ENCODE measurements at regions not wholly inside any gene's neighbourhood (a gene's known extent, or its start where the extent isn't known, plus 50 kb on each side); places are given as distances from the start of the nearest gene placed in this dataset.

DNA sequence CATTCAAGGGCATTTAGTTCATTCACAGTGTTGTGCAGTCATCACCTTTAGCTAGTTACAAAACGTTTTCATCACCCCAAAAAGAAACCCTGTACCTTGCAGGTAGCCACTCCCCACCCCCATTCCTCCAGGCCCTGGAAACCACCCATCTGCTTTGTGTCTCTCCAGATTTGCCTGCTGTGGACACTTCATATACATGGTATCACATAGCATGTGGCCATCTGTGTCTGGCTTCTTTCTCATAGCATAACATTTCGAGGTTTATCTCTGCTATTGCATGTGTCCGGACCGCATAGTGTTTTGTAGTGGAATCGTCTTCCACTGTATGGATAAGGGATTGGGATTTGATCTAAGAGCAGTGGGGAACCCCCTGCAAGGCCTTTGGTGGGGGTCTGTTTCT, 143.1 kb downstream of the AACS start:
- Histone ChIP-seq H2BK12ac (ENCODE audit: low read depth, low read length) (0 out of 2 replicates have a peak overlapping the region, but pooled peaks have one; percentile 75), H3K27me3 (replicated peaks in 1 of 4; ENCODE audit: control insufficient read depth in 3 of 4, extremely low read depth in 1 of 4, insufficient read depth in 3 of 4, low read length in 3 of 4) (no peaks in the 10 kb centered on the region), H4K8ac (ENCODE audit: extremely low read depth, insufficient read depth, low read length) (no peak overlapping the region), H4K5ac (ENCODE audit: insufficient read length, low read depth, low read length) (no peak overlapping the region), H3K23ac (ENCODE audit: insufficient read length) (no peak overlapping the region), H2BK20ac (ENCODE audit: low read length) (no peak overlapping the region), H3K9ac (replicated peaks in 1 of 4; ENCODE audit: extremely low read depth in 1 of 4, low read depth in 3 of 4, low read length in 3 of 4) (no peak overlapping the region), H3K79me1 (ENCODE audit: low read depth, low read length) (peaks cover 17% of the 10 kb centered on the region), H3K79me2 (ENCODE audit: control insufficient read depth in 1 of 2, insufficient read depth in 2 of 2, low read length in 2 of 2) (peaks cover 0 to 91% of the 10 kb centered on the region in 2 experiments; a peak in 3 of 4 replicates), H3K4me3 (ENCODE audit: extremely low read depth in 1 of 4, insufficient read depth in 2 of 4, low read depth in 3 of 4, low read length in 4 of 4) (no peak overlapping the region), H3K27ac (ENCODE audit: low read depth, low read length) (no peak overlapping the region), H3K4me1 (replicated peaks in 1 of 4; ENCODE audit: control insufficient read depth in 3 of 4, insufficient read depth in 4 of 4, low read length in 3 of 4) (peaks cover 6 to 21% (median 12%) of the 10 kb centered on the region in 4 experiments), H2BK120ac (replicated peaks; ENCODE audit: low read depth, low read length) (no peak overlapping the region), H2AK5ac (ENCODE audit: low read depth, low read length) (no peak overlapping the region), H3K36me3 (ENCODE audit: control insufficient read depth in 2 of 4, insufficient read depth in 4 of 4, low read length in 3 of 4) (no peaks in the 10 kb centered on the region), H4K20me1 (replicated peaks in 1 of 2; ENCODE audit: control insufficient read depth in 1 of 2, insufficient read depth in 2 of 2, low read length in 2 of 2) (peaks cover 16 to 34% of the 10 kb centered on the region in 2 experiments), H3K14ac (ENCODE audit: insufficient read length) (no peak overlapping the region), H2BK5ac (ENCODE audit: low read depth, low read length) (no peak overlapping the region), H3K4ac (replicated peaks; ENCODE audit: insufficient read length, low read depth, low read length) (no peak overlapping the region), H2AFZ (ENCODE audit: low read length) (no peak overlapping the region), H2BK15ac (ENCODE audit: low read length) (0 out of 2 replicates have a peak overlapping the region, but pooled peaks have one; percentile 49), H3K9me3 (ENCODE audit: insufficient read depth in 2 of 2, low read depth in 1 of 2, low read length in 1 of 2) (no peaks in the 10 kb centered on the region), H4K91ac (replicated peaks; ENCODE audit: insufficient read length, low read length) (no peak overlapping the region), H3K56ac (replicated peaks; ENCODE audit: insufficient read length, low read depth, low read length) (no peak overlapping the region), H3K18ac (ENCODE audit: extremely low read depth, low read length) (no peak overlapping the region), H3K23me2 (ENCODE audit: low read depth, low read length) (no peaks in the 10 kb centered on the region), H3K4me2 (ENCODE audit: insufficient read depth in 1 of 2, low read depth in 2 of 2, low read length in 2 of 2) (peak overlapping the region in 1 of 2 experiments; percentile 30; a peak in 1 of 4 replicates)
- 89% methylated on average over 5 of the region's 5 CpGs; no CpG with 5 or more reads in 1 of the 2 experiments for WGBS, 2 experiments (ENCODE audit: extremely low coverage in 1 of 2, insufficient coverage in 1 of 2, insufficient read length in 1 of 2, insufficient replicate concordance in 2 of 2, low coverage in 1 of 2, low lambda C conversion rate in 2 of 2, missing lambda C conversion rate in 1 of 2)
- CTCF ChIA-PET (ENCODE audit: partially characterized antibody), result interaction anchor here (0.6 to 7.9 kb wide), 10 partner anchors 8 to 1160 kb away, joined by 3 to 46 read pairs (median 4); no protein-coding TSS in a partner anchor
- POLR2A ChIA-PET (ENCODE audit: partially characterized antibody), result interaction anchor here (0.8 to 1.5 kb wide), 3 partner anchors 10 to 21 kb away, joined by 4 to 7 read pairs (median 7); no protein-coding TSS in a partner anchor
- FAIRE-seq (no peak), DNase-seq (ENCODE audit: low read depth in 1 of 2, low spot score in 2 of 2) (no peak)
- no peak for TF ChIP-seq RFX5 (IDR thresholded peaks at IDR 0.05; ENCODE audit: borderline replicate concordance, low read depth, low read length)
- TF ChIP-seq KDM5A (IDR thresholded peaks at IDR 0.05; ENCODE audit: low read length), result no peak
- no peak for TF ChIP-seq RBBP5 (IDR thresholded peaks at IDR 0.05; ENCODE audit: borderline replicate concordance, low read depth, low read length)
- TF ChIP-seq POLR2A (IDR thresholded peaks at IDR 0.05; ENCODE audit: control extremely low read depth in 1 of 2, low read depth in 2 of 2, low read length in 2 of 2), result no peak
- no peak for TF ChIP-seq TBP (IDR thresholded peaks at IDR 0.05; ENCODE audit: low read depth, low read length)
- TF ChIP-seq, protein P1, sequence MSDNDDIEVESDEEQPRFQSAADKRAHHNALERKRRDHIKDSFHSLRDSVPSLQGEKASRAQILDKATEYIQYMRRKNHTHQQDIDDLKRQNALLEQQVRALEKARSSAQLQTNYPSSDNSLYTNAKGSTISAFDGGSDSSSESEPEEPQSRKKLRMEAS (IDR thresholded peaks at IDR 0.05), result no peak
- TF ChIP-seq, protein P2, sequence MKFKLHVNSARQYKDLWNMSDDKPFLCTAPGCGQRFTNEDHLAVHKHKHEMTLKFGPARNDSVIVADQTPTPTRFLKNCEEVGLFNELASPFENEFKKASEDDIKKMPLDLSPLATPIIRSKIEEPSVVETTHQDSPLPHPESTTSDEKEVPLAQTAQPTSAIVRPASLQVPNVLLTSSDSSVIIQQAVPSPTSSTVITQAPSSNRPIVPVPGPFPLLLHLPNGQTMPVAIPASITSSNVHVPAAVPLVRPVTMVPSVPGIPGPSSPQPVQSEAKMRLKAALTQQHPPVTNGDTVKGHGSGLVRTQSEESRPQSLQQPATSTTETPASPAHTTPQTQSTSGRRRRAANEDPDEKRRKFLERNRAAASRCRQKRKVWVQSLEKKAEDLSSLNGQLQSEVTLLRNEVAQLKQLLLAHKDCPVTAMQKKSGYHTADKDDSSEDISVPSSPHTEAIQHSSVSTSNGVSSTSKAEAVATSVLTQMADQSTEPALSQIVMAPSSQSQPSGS (IDR thresholded peaks at IDR 0.05; ENCODE audit: low read length), result no peak
- TF ChIP-seq ZNF274 (IDR thresholded peaks at IDR 0.05; ENCODE audit: borderline replicate concordance, extremely low read depth, low read length), result no peak
- TF ChIP-seq GTF2F1 (IDR thresholded peaks at IDR 0.05; ENCODE audit: borderline replicate concordance, low read depth, low read length), result no peak
- TF ChIP-seq CTBP2 (IDR thresholded peaks at IDR 0.05; ENCODE audit: borderline replicate concordance, insufficient read depth, insufficient read length, low read length), result no peak
